OCI-LY7 (cell line): ENCODE measurements at regions not wholly inside any gene's neighbourhood (a gene's known extent, or its start where the extent isn't known, plus 50 kb on each side); places are given as distances from the start of the nearest gene placed in this dataset.

Experiments used
- BruUV-seq: library from RNA; stranded (reverse); fragments of 400-500 nt; replicated peaks from 2 replicates; lab custom pipeline; 2021; lab: Mats Ljungman, UMichigan
- CTCF ChIA-PET: fragments of 300-600 bp; sonication (Branson Sonifier 250); formaldehyde crosslinking; loops from one replicate; lab custom pipeline; 2022; ENCODE audit warnings: antibody characterized with exemption; ENCODE audit not compliant: unreplicated experiment; lab: Charles Lee
- POLR2A ChIA-PET: fragments of 300-600 bp; sonication (Branson Sonifier 250); formaldehyde crosslinking; loops from one replicate; lab custom pipeline; 2022; ENCODE audit warnings: antibody characterized with exemption; lab: Charles Lee
- DNase-seq: peaks from one replicate; pipeline ENCODE4 v3.0.0-alpha.2; 2015; ENCODE audit warnings: low spot score
- H2AFZ ChIP-seq: fragments of 200-600 bp; sonication (generic), shearing (Covaris generic); 2 replicates; pipeline ENCODE4 v1.6.1; 2014; ENCODE audit warnings: mild to moderate bottlenecking, antibody characterized with exemption, low read length, moderate library complexity
- H3K27ac ChIP-seq: fragments of 200-600 bp; sonication (generic); 2 replicates; pipeline ENCODE4 v1.5.1; 2014; ENCODE audit warnings: mixed run types, low read depth, mild to moderate bottlenecking, moderate library complexity, low read length, inconsistent platforms; ENCODE audit not compliant: poor library complexity, severe bottlenecking
- H3K36me3 ChIP-seq: fragments of 200-600 bp; sonication (generic); 2 replicates; pipeline ENCODE4 v1.6.1; 2014; ENCODE audit warnings: mild to moderate bottlenecking, antibody characterized with exemption, low read length, moderate library complexity, mixed read lengths; ENCODE audit not compliant: insufficient read depth
- H3K4me1 ChIP-seq: fragments of 200-600 bp; sonication (generic); 2 replicates; pipeline ENCODE4 v1.5.1; 2014; ENCODE audit warnings: mild to moderate bottlenecking, low read length; ENCODE audit not compliant: insufficient read depth, poor library complexity, severe bottlenecking
- H3K4me2 ChIP-seq: fragments of 200-600 bp; sonication (generic); 2 replicates; pipeline ENCODE4 v1.6.1; 2014; ENCODE audit warnings: mild to moderate bottlenecking, low read length
- H3K4me3 ChIP-seq: fragments of 200-600 bp; sonication (generic); 2 replicates; pipeline ENCODE4 v1.5.1; 2014; ENCODE audit warnings: mild to moderate bottlenecking, low read depth, low read length; ENCODE audit not compliant: poor library complexity, severe bottlenecking
- H3K79me2 ChIP-seq: fragments of 200-600 bp; sonication (generic); 2 replicates; pipeline ENCODE4 v1.6.1; 2016; ENCODE audit warnings: low read depth, mild to moderate bottlenecking, low read length, moderate library complexity, mixed read lengths; ENCODE audit not compliant: insufficient read depth
- H3K9me2 ChIP-seq: fragments of 200-600 bp; sonication (generic); 2 replicates; pipeline ENCODE4 v1.6.1; 2016; ENCODE audit warnings: mild to moderate bottlenecking, low read length, mixed read lengths; ENCODE audit not compliant: insufficient read depth
- H3K9me3 ChIP-seq: fragments of 200-600 bp; sonication (generic); 2 replicates; pipeline ENCODE4 v1.6.1; 2014; ENCODE audit warnings: mild to moderate bottlenecking, mixed run types, low read length, mixed read lengths
- H4K20me1 ChIP-seq: fragments of 200-600 bp; sonication (generic); 2 replicates; pipeline ENCODE4 v1.6.1; 2014; ENCODE audit warnings: mild to moderate bottlenecking, antibody characterized with exemption, low read length, moderate library complexity, mixed read lengths; ENCODE audit not compliant: insufficient read depth
- EZH2phosphoT487 ChIP-seq: fragments of 200-600 bp; sonication (generic); IDR thresholded peaks from 2 replicates; pipeline ENCODE4 v1.6.1; 2018; ENCODE audit warnings: low read depth, borderline replicate concordance, mild to moderate bottlenecking, mixed run types, antibody characterized with exemption, low read length, moderate library complexity, mixed read lengths
- intact Hi-C: fragments of 100-400 bp; cut with micrococcal nuclease; formaldehyde crosslinking; loops from one replicate; pipeline ENCODE4 v1.10.0; 2022; ENCODE audit not compliant: unreplicated experiment
- TF ChIP-seq, protein P1 (sequence below): fragments of 200-600 bp; sonication (generic); conservative IDR thresholded peaks from 2 replicates; pipeline ENCODE4 v1.5.1; 2014; ENCODE audit warnings: mild to moderate bottlenecking, antibody characterized with exemption, low read length, moderate library complexity, mixed read lengths

DNA sequence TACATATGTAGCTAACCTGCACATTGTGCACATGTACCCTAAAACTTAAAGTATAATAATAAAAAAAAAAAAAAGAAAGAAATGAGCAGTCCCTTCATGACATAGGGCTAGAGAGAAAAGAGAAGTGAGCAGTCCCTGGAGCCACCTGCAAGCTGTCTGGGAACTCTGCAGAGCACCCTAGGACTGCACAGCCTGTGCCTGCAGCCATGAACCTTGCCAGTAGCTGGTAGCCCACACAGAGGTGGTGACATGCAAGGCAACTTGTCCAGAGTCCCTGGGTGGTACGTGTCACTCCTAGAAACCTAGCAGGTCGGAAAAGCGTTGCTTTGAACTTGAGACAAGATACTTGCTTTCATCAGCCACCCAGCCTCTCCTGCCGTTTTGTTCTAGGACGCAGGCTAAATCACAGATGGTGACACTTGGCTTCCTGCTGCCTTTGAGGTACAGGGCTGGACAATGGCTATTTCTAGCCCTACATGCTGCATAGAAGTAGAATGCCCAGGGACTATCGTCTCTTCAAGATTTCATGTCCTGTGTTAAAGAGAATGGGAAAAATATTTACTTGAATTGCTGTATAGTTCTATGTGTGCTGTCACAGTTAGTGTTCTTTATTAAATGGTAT, 260.9 kb downstream of the LTN1 start:
- no peaks in the 10 kb centered on the region for H3K79me2 ChIP-seq
- ChIA-PET CTCF (no interaction called here), POLR2A (interaction anchor here (0.9 kb wide), 1 partner anchor 11 kb away, joined by 4 read pairs; no protein-coding TSS in a partner anchor)
- intact Hi-C loops = no loop called here
- TF ChIP-seq EZH2phosphoT487 = no peak
- TF ChIP-seq, protein P1, sequence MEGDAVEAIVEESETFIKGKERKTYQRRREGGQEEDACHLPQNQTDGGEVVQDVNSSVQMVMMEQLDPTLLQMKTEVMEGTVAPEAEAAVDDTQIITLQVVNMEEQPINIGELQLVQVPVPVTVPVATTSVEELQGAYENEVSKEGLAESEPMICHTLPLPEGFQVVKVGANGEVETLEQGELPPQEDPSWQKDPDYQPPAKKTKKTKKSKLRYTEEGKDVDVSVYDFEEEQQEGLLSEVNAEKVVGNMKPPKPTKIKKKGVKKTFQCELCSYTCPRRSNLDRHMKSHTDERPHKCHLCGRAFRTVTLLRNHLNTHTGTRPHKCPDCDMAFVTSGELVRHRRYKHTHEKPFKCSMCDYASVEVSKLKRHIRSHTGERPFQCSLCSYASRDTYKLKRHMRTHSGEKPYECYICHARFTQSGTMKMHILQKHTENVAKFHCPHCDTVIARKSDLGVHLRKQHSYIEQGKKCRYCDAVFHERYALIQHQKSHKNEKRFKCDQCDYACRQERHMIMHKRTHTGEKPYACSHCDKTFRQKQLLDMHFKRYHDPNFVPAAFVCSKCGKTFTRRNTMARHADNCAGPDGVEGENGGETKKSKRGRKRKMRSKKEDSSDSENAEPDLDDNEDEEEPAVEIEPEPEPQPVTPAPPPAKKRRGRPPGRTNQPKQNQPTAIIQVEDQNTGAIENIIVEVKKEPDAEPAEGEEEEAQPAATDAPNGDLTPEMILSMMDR = no peak
- no peak overlapping the region for H3K4me3 ChIP-seq
- H3K36me3 ChIP-seq = no peaks in the 10 kb centered on the region
- H3K4me2 ChIP-seq = 0 out of 2 replicates have a peak overlapping the region, but pooled peaks have one; percentile 1
- H3K9me2 ChIP-seq = no peaks in the 10 kb centered on the region
- no peak overlapping the region for H3K27ac ChIP-seq
- H4K20me1 ChIP-seq = no peaks in the 10 kb centered on the region
- peaks cover 10% of the 10 kb centered on the region for H3K4me1 ChIP-seq
- BruUV-seq = no TSS peak
- no peak overlapping the region for H2AFZ ChIP-seq
- H3K9me3 ChIP-seq = no peaks in the 10 kb centered on the region
- peak; percentile 50 for DNase-seq

DNA sequence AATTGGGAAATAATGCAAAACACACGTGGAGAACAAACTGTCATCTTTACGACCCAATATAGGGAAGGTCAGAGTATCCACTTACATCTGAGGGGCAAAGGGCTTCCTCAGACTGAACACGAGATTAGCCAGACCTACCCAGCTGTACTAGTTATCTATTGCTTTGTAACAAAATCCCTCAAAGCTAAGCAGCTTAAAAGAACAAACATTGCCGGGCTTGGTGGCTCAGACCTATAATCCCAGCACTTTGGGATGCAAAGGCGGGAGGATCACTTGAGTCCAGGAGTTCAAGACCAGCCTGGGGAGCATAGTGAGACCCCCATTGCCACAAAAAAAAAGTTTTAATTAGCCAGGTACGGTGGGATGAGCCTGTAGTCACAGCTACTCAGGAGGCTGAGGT, 262.8 kb downstream of the LTN1 start:
- no peak for DNase-seq
- Histone ChIP-seq H3K27ac (no peak overlapping the region), H4K20me1 (no peaks in the 10 kb centered on the region), H3K79me2 (no peaks in the 10 kb centered on the region), H3K4me3 (no peak overlapping the region), H3K36me3 (no peaks in the 10 kb centered on the region), H3K4me1 (peaks cover 10% of the 10 kb centered on the region), H3K9me3 (no peaks in the 10 kb centered on the region), H2AFZ (no peak overlapping the region), H3K4me2 (no peak overlapping the region), H3K9me2 (no peaks in the 10 kb centered on the region)
- ChIA-PET CTCF (no interaction called here), POLR2A (interaction anchor here (0.6 to 0.7 kb wide), 4 partner anchors 71 to 683 kb away, joined by 3 to 4 read pairs (median 4); no protein-coding TSS in a partner anchor)
- TF ChIP-seq, protein P1 = no peak
- TF ChIP-seq EZH2phosphoT487 = no peak
- intact Hi-C loops = no loop called here
- no TSS peak for BruUV-seq

DNA sequence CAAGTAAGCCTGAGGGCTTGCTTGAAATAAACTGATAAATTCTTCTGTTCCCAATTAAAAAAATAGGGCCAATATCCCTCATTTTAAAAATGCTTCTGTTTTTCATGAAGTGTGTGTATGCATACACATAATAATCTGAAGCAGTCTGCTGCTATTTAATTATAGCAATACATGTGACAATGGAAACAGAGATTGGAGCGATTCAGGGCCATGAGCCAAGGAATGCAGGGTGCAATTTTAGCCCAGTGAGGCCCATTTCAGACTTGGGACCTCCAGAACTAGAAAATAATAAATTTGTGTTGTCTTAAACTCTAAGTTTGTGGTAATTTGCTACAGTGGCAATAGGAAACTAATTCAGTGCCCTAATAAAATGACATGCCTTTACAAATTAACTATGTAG, 264.9 kb downstream of the LTN1 start:
- H3K4me3 ChIP-seq = no peak overlapping the region
- CTCF ChIA-PET = no interaction called here

More for the DNA sequence above, 264.9 kb downstream of the LTN1 start:
- Histone ChIP-seq H3K4me2 (no peak overlapping the region), H3K9me2 (no peaks in the 10 kb centered on the region), H4K20me1 (no peaks in the 10 kb centered on the region), H3K36me3 (no peaks in the 10 kb centered on the region), H3K9me3 (no peaks in the 10 kb centered on the region), H3K79me2 (no peaks in the 10 kb centered on the region), H2AFZ (no peak overlapping the region), H3K27ac (no peak overlapping the region), H3K4me1 (peaks cover 10% of the 10 kb centered on the region)
- intact Hi-C loops = no loop called here
- DNase-seq = no peak
- no peak for TF ChIP-seq EZH2phosphoT487
- TF ChIP-seq, protein P1 = no peak
- POLR2A ChIA-PET = no interaction called here
- no TSS peak for BruUV-seq
